NOMO-1 treated with dmso at 0.1 percent for 144 hours (cell line): ENCODE measurements at regions not wholly inside any gene's neighbourhood (a gene's known extent, or its start where the extent isn't known, plus 50 kb on each side); places are given as distances from the start of the nearest gene placed in this dataset.

Experiments used
- DNase-seq: peaks from one replicate; lab custom pipeline; 2025; ENCODE audit not compliant: unreplicated experiment; lab: John Stamatoyannopoulos, UW

DNA sequence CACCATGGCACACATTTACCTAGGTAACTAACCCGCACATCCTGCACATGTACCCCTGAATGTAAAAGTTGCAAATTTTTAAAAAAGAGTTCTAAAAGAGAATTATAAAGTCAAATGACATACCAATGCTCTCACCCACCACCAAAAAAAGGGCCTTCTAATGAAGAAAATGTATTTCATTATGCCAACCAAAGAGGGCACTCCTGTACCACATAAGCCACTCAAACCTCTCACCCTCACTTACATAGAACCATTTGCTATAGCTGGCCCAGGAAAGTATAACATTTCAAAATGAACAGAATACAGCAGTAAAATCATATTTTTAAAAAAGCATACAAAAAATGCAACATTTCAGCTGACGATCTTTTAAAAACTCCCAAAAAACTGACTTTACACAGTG is 241.5 kb upstream of the PKDCC start:
- no peak for DNase-seq

DNA sequence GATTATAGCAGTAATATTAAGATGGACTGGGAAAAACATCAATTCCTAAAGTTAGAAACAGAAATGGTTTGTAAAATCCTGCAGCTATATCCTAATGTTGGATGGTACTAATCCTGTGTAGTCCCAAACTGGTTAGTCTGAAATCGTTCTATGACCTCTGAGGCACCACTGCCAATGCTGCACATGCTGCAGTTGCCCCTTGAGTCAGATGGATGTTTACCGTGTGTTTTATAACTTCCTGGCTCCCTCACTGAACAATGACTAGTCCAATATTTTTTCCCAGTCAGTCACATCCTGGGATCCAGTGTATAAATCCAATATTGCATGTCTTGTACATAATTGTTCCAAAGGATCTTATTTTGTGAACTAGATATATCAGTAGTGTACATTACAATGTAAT is 226.7 kb upstream of the PKDCC start:
- DNase-seq: no peak

DNA sequence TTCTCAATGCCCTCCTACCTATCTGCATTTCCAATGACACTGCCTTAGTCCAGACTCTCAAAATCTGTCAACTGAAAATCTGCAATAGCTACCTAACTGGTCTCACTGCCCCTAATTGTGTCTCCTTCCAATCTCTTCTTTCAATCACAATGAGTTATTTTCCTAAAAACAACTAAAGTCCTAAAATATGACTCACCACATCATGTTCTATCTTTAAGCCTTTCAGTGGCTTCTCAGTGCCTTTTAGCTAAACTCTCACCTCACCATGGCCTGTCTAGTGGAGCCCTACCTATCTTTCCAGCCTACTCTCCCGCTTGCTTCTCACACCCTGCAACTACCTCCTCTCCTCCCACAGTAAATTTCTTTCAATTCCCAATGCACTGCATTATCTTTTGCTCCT is 220.9 kb upstream of the PKDCC start:
- no peak for DNase-seq

DNA sequence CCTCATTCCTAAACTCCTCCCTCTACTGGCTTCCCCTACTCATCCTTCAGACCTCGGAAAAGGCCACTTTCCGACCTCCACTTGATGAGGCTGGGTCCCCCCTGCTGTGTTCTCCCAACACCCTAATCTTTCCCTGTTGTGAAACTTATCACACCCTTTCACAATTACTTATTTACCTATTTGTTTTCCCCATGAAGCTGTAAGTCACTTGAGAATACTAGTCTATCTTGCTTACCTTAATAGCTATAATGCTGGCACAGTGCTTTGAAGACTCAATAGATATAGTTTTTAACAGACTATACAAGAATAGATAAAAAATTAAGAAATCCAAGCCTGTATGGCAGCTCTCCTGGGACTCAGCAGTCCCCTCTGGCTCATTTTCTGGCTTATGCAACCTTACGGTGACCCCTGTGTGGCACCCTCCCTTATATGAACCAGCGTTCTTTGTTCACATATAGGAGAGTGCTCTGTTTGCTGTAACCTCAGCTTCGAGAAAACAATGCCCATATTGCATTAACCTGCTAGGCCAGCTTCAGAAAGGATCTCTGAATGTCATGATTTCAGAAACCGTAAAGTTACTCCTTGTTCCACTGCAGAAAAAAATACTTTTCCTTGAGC is 220.4 kb upstream of the PKDCC start:
- no peak for DNase-seq

GRCh38 chr2:41828052-41828643 is 219.7 kb upstream of the PKDCC start:
- no peak for DNase-seq

DNA sequence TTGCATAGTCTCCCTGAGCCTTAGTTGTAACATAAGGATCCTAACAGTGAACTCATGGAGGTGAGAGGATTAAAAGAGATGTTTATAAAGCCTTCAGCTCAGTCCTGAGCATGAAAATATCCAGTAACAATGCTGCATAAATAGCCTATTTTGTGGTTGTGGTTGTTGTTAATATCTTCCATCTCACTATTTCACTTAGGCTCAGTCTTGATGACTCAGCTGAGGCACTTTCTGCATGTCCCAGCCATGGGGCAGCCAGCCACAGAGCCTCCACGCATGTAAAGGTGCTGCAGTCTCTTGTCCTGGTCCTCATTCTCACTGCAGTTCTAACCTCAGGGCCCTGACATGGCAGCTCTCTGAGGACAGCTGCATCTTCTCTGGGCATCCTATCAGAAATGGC is 218.8 kb upstream of the PKDCC start:
- no peak for DNase-seq

DNA sequence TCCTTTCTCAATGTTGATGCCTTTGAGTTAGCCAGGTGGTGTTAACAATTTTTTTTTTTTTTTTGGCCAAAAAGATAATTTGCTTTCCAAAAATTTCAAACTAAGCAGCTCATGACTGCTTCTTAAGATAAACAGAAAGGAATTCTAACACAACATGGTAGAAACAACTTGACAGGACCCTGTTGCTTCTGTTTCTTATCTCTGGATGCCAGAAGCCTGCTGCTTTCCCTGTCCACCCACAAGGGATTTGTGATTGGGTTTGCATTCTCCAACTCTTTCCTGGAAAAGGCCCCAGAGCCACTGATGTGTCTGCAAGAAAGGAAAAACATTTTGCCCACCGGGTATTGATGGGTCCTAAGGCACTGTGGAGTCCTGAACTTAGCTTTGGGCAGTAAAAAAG is 217.2 kb upstream of the PKDCC start:
- DNase-seq: no peak

DNA sequence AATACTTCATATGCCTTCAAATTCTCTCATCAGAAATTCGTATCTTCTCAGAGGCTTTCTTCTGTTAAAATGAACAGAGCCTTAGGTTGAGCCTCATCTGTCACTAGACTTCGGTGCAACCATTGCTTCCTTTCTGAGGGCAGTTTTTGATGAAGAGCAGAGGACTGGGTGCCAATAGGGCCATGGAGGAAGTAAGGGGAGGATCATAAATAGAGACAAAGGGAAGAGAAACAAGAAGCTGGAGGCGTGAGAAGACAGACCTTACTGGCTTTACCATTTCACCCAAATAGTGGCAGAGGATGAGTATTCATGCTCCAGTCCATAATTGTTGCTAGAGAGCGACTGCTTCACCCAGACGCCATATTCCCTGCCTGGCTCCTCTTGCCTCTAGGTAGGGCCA is 215.6 kb upstream of the PKDCC start:
- peak; percentile 24 for DNase-seq

DNA sequence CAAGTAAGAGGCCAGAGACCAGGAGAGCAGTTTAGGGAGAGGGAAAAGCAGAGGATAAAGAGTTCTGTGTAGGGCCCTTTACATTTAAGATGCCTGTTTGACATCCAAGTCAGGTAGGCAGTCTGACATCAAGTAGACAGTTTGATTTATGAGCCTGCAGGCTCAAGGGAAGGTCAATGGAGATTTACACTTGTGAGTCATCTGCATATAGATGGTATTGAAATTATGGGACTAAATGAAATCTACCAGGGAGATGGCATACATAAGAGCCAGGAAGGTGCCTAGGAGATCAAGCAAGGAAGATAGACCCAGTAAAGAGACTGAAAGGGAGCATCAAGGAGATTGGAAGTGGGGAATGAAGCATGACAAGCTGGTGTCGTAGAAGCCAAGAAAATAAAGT is 212.4 kb upstream of the PKDCC start:
- DNase-seq: no peak

DNA sequence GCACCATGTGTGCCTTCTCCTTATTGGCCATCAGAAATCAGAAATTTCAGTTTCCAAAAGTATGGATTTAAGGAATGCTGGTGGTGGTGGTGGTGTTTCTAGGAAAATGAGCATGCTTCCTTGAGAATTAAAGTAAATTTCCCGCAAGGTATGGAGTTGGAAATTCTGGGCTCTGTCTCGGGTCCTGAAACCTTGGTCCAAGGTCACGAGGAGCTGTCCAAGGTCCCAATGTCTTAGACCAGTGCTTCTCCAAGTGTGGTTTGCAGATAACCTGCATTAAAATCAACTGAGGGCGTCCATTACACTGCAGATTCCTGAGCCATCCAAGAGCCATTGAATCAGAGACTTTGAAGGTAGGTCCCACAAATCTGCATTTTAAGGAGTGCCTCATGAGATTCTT is 210.9 kb upstream of the PKDCC start:
- no peak for DNase-seq

DNA sequence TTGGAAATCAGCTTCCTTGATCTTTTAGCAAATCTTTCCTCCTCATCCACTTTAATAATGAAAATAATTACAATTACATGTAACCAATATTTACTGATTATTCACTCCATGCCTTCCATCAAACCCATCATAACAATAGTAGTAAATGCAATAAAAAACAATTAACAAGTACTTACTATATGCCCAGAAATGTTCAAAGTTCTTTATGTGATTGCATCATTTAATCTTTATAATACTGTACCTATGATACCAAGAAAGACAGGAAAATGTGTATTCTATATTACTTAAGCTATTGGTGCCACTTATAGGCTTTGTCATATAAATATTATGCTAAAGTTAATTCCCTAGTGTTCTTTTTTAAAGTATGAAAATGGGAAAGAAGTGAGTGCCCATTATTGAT is 210.2 kb upstream of the PKDCC start:
- no peak for DNase-seq

GRCh38 chr2:41840702-41841551 is 206.9 kb upstream of the PKDCC start:
- peak; percentile 94 for DNase-seq

GRCh38 chr2:41846962-41847361 is 200.9 kb upstream of the PKDCC start:
- no peak for DNase-seq

DNA sequence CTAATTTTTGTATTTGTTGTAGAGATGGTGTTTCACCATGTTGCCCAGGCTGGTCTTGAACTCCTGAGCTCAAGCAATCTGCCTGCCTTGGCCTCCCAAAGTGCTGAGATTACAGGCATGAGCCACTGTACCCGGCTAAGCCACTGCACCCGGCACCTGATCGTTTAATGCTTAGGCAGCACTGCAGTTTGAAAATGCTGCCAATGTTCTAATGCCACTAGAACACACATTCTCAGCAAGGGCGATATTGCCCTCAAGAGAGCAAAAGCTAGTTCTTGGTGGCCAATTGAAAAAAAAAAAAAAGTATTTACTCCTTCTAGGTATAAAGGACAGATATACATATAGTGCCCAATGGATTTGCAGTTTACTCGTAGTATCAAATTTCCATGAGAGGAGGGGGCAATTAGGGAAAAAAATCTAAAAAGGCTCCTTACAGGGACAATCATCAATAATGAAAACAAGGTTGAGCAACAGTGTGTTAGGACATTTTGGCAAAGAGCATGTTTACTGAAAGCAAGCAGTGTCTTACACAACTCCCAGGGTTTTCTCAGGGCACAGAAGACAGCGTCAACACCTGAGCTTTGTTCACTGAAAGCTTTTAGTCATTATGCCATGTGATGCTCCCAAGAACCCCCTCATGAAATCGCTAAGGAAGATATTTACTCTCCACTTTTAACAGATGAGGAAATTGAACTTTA is 199.9 kb upstream of the PKDCC start:
- no peak for DNase-seq

GRCh38 chr2:41851554-41851953 is 196.3 kb upstream of the PKDCC start:
- DNase-seq: no peak

DNA sequence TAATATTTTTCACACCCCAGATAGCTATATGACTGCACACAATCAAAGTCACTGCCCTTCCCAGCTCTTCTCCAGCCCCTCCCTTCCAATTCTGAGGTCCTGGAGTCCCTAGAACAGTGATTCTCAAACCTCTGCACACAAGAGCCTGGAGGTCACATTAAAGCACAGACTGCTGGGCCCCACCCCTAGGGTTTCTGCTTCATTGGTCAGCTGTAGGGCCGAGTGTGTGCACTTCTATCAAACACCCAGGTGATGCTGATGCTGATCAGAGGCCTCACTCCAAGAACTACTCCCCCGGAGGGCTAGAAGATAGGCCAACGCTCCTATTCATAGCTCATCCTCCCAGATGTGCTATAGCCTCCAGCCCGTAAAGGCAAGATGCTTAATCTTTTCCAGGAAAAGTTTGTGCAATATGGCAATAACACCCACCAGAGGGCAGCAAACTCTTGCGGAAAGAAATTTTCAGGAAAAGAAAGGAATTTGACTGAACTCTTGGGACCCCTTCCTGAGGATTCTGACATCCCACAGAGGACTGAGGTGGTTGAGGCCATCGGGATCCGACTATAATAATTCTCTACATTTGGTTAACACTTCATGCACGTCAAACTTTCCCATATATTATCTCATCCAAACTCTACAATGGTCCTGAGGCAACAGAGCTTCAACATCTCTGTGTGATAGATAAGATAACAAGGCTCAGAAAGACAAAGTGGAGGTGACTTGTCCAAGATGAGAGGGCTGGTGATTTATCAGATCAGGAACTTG is 194.2 kb upstream of the PKDCC start:
- no peak for DNase-seq

GRCh38 chr2:41854227-41854626 is 193.6 kb upstream of the PKDCC start:
- no peak for DNase-seq

DNA sequence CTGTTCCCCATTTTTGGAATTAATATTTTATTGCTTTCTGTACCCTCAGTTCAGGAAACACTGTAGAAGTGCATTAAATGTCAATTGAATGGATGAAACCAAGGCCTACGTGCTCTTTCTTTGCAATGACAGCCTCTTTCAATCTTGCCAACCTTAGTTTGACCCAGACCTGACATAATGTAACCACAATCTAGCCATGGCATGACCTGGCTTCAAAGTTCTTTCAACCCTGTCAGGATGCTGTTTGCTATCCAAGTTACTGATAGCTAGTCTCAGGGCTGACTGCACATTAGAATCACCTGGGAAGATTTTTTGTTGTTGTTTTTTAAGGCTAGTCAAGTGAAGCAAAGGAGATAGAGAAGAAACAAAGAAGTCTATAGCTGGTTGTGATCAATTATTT is 190.9 kb upstream of the PKDCC start:
- no peak for DNase-seq

DNA sequence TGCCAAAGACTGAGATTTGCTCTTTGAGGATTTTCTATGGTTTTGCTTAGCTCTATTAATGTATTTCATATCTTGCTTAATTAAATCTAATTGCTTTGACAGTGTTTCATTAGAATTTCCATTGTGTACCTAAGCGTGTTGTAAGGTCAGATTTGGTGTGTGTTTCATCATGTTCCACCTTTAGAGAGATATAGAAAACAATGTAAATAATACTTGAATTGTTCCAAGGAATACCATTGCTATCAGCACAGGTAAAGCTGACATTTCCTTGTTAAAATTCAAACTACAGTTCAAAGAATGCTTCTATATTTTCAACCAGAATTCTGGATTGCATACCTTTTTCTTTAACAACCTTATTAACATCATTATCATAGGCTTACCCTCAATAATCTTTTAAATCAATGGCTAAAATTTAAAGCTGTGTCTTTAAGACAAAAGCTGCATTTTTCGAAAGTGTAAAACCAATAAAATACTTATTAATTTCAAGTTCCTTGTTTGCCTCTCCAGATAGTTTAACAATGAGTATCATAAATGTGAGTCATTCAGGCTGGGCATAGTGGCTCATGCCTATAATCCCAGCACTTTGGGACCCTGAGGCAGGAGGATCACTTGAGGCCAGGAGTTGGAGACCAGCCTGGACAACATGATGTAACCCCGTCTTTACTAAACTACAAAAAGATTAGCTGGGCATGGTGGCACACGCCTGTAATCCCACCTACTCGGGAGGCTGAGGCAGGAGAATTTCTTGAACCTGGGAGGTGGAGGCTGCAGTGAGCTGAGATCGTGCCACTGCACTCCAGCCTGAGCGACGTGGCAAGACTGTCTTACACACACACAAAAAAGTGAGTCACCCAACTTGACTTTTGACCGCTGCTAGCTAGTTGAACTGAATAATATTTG is 188.0 kb upstream of the PKDCC start:
- DNase-seq: no peak

DNA sequence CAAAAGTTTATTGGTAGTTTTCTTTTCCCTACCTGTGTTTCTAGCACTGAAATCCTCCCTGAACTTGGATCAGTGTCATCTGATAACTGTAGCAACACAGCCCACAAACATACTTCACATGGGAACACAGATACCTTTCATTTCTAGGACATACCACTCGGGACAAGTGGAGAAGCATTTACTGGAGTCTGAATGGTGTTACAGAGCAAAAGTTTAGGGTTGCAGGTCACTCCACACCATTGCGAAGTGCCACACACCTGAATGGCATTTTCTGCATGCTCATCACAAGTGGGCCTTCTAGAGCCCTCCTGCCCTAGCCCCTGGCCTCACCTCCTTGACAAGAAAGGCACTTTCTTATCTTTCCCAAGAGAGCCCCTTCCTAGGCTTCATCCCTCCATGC is 184.8 kb upstream of the PKDCC start:
- DNase-seq: no peak
